HAP-1 (cell line): ENCODE measurements at regions not wholly inside any gene's neighbourhood (a gene's known extent, or its start where the extent isn't known, plus 50 kb on each side); places are given as distances from the start of the nearest gene placed in this dataset.
"Not testable (repeated sequence)": the region's sequence is repeated elsewhere in the genome, so short reads cannot be mapped to it uniquely, and the experiment has no call there.

Experiments used
- DNase-seq, 2 experiments: peaks; one replicate each; pipeline ENCODE4 v3.0.0-alpha.2; 2016 to 2020; ENCODE audit warnings: low spot score in 2 of 2
- H3K27me3 ChIP-seq: fragments of 250-450 bp; sonication (Bioruptor Pico); 2 replicates; pipeline ENCODE4 v1.5.1; 2020; ENCODE audit warnings: low read depth, mild to moderate bottlenecking, moderate library complexity
- H3K36me3 ChIP-seq: fragments of 250-450 bp; sonication (Bioruptor Pico); replicated peaks from 2 replicates; pipeline ENCODE4 v1.5.1; 2020; ENCODE audit warnings: mild to moderate bottlenecking
- H3K4me1 ChIP-seq: fragments of 250-450 bp; sonication (Bioruptor Pico); 2 replicates; pipeline ENCODE4 v1.5.1; 2020; ENCODE audit warnings: mild to moderate bottlenecking
- H3K4me3 ChIP-seq: fragments of 250-450 bp; sonication (Bioruptor Pico); 2 replicates; pipeline ENCODE4 v1.5.1; 2020; ENCODE audit warnings: mild to moderate bottlenecking, moderate library complexity
- H3K9me3 ChIP-seq: fragments of 250-450 bp; sonication (Bioruptor Pico); 2 replicates; pipeline ENCODE4 v1.5.1; 2020; ENCODE audit warnings: mild to moderate bottlenecking, moderate library complexity
- in situ Hi-C: fragments of 300-500 bp; cut with MboI; formaldehyde crosslinking; loops from 3 replicates; pipeline ENCODE4 v1.14.3; 2020; ENCODE audit warnings: low sequenced_read_pairs, inconsistent platforms, mixed read lengths

DNA sequence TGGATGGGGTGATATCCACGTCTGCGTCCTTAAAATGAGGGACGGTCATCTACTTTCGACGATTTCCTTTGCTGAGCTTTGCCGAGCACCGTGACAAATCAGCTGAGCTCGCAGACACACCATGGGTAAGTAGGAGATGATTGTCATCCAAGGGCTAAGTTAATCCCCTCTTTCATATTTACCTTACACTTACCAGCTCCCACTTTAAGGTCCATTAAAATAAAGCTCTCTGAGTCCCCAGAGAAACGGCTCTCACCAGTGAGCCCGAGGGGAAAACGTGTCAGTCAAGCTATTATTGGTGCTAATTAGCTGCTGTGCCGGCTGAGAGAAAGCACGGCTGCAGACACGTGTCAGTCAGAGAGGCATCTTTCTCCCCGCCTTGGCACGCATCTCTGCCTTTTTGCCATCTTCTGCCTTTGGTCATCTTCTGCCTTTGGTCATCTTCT is 72.2 kb downstream of the CRLF2 start:
- Histone ChIP-seq H3K4me1 (no peaks in the 10 kb centered on the region), H3K9me3 (no peaks in the 10 kb centered on the region), H3K4me3 (no peak overlapping the region), H3K27me3 (no peaks in the 10 kb centered on the region), H3K36me3 (no peaks in the 10 kb centered on the region)
- no peak for DNase-seq
- in situ Hi-C loops = no loop called here

GRCh38 chrX:1139185-1139500 is 73.3 kb downstream of the CRLF2 start:
- no peak for DNase-seq
- H3K9me3 ChIP-seq = no peaks in the 10 kb centered on the region
- no peaks in the 10 kb centered on the region for H3K4me1 ChIP-seq
- no peaks in the 10 kb centered on the region for H3K27me3 ChIP-seq
- in situ Hi-C loops = no loop called here
- no peak overlapping the region for H3K4me3 ChIP-seq
- no peaks in the 10 kb centered on the region for H3K36me3 ChIP-seq

DNA sequence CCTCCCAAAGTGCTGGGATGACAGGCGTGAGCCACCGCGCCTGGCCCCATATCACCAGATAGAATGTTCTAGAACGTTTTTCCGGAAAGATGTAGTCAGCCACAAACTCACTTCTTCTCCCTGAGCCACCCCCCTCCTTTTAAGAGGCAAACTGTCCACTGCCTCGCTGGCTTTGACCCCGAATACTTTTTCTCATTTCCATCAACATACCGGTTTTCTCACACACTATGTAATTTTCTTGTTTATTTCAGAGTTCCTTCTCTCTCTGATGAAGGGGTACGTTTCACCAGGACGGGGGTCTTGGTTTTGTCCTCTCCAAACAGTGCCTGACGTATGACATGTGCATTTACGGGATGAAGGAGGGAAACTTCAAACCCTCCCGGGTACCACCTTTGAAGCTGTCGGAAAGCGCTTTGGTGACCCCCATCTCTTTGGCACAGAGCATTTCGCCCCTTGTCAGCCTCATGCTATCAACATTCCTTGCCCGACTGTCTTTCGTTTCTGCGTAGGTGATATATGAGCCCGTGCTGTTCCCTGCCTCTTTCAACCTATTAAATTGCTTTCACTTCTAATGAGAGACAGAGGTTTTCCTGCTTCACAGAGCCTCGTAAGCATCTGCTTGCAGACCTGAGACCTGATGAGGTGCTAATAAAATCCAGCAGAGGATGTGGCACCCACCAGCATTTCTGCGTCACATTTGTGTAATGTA is 73.8 kb downstream of the CRLF2 start:
- in situ Hi-C loops = no loop called here
- Histone ChIP-seq H3K9me3 (no peaks in the 10 kb centered on the region), H3K4me3 (no peak overlapping the region), H3K4me1 (no peaks in the 10 kb centered on the region), H3K27me3 (no peaks in the 10 kb centered on the region), H3K36me3 (no peaks in the 10 kb centered on the region)
- no peak for DNase-seq

DNA sequence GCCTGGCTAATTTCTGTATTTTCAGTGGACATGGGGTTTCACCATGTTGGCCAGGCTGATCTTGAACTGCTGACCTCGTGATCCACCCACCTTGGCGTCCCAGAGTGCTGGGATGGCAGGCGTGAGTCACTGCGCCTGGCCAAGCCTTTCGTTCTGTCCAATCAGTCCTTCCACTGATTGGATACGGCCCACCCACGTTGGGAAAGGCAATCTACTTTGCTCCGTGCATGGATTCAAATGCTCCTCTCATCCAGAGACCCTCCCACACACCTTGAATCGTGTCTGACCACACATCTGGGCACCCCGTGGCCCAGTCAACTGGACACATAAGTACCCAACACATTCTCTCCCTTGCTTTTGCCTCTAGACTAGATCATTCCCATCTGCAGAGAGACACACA is 74.9 kb downstream of the CRLF2 start:
- Histone ChIP-seq H3K9me3 (no peaks in the 10 kb centered on the region), H3K4me1 (no peaks in the 10 kb centered on the region), H3K4me3 (no peak overlapping the region), H3K27me3 (no peaks in the 10 kb centered on the region), H3K36me3 (no peaks in the 10 kb centered on the region)
- no peak for DNase-seq
- in situ Hi-C loops = no loop called here

DNA sequence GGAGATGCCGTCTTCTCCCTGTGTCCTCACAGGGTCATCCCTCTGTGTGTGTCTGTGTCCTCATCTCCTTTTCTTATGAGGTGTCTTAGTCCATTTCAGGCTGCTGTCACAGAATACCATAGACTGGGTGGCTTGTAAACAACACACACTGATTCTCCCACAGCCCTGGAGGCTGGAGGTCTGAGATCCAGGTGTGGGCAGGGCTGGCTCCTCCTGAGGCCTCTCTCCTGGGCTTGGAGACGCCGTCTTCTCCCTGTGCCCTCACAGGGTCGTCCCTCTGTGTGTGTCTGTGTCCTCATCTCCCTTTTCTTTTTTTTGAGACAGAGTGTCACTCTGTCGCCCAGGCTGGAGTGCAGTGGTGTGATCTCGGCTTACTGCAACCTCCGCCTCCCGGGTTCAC is 75.9 kb downstream of the CRLF2 start:
- DNase-seq, H3K4me1 ChIP-seq, H3K9me3 ChIP-seq, H3K36me3 ChIP-seq, H3K4me3 ChIP-seq, in situ Hi-C loops, H3K27me3 ChIP-seq: not testable (repeated sequence)

GRCh38 chrX:1134976-1135375 is 77.5 kb downstream of the CRLF2 start:
- Histone ChIP-seq H3K27me3 (no peaks in the 10 kb centered on the region), H3K9me3 (no peaks in the 10 kb centered on the region), H3K36me3 (no peaks in the 10 kb centered on the region), H3K4me3 (no peak overlapping the region), H3K4me1 (no peaks in the 10 kb centered on the region)
- in situ Hi-C loops = no loop called here
- DNase-seq = no peak

DNA sequence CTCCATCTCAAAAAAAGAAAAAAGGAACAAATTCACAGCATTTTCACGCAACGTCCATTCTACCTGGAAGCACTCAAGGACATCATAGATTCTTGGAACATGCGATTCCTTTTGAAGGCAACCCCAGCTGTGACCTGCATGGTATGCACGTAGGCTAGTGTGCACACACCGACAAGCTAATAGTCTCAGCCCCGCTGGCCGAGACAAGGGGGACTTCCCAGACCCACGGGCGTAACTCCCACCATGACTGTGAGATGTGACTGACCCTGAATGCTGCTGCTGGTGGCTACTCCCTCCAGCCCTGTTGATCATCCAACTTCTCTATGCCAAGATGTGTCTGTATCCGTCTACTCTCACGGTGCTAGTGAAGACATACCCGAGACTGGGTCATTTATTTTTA is 78.3 kb downstream of the CRLF2 start:
- Histone ChIP-seq H3K36me3 (no peaks in the 10 kb centered on the region), H3K4me3 (no peak overlapping the region)
- in situ Hi-C loops = no loop called here

GRCh38 chrX:1126738-1127137 is 85.7 kb downstream of the CRLF2 start:
- Histone ChIP-seq H3K4me3 (no peak overlapping the region), H3K9me3 (0 out of 2 replicates have a peak, but pooled peaks cover 2% of the 10 kb centered on the region), H3K27me3 (no peaks in the 10 kb centered on the region), H3K4me1 (no peaks in the 10 kb centered on the region), H3K36me3 (no peaks in the 10 kb centered on the region)
- in situ Hi-C loops = no loop called here
- DNase-seq = no peak

More for the DNA sequence above, 78.3 kb downstream of the CRLF2 start:
- Histone ChIP-seq H3K4me1 (no peaks in the 10 kb centered on the region), H3K9me3 (no peaks in the 10 kb centered on the region), H3K27me3 (no peaks in the 10 kb centered on the region)
- DNase-seq = no peak

DNA sequence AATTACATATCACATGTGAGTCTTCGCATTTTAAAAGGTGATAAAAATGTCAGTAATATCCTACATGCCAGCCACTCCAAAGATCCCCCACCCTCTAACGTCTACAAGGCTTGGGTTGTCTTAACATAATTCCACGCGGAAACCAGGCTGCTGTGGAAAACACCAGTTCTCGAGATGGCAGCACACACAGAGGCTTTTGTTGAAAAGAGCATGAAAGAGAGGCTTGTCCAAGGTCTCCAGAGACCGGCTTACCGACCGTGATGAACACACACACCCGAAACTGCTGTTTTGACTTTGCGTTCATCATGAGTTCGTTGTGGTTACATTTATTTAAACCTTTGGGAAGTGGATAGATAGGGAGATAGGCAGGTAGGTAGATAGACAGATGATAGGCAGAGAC is 87.9 kb downstream of the CRLF2 start:
- in situ Hi-C loops = no loop called here
- Histone ChIP-seq H3K36me3 (no peaks in the 10 kb centered on the region), H3K9me3 (0 out of 2 replicates have a peak, but pooled peaks cover 2% of the 10 kb centered on the region), H3K27me3 (no peaks in the 10 kb centered on the region), H3K4me1 (no peaks in the 10 kb centered on the region), H3K4me3 (no peak overlapping the region)
- DNase-seq = no peak

- H3K27me3 ChIP-seq, H3K4me1 ChIP-seq, DNase-seq, H3K36me3 ChIP-seq, in situ Hi-C loops, H3K4me3 ChIP-seq, H3K9me3 ChIP-seq: not testable (repeated sequence)
These were observed 89.6 kb downstream of the CRLF2 start for GRCh38 chrX:1122851-1123250.

DNA sequence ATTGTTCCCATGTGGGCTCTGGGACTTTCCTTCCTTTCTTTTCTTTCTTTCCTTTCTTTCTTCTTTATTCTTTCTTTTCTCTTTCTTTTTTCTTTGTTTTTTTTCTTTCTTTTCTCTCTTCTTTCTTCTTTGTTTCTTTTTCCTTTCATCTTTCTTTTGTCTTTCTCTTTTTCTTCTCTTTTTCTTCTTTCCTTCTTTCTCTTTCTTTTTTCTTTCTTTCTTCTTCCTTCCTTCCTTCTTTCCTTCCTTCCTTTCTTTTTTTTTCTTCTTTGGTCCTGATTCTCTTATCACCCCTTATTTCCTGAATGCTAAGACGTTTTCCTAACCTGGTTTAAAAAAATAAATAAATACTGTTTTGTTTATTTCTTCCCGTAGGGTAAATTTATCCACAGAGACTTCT is 93.2 kb downstream of the CRLF2 start:
- H3K36me3 ChIP-seq = no peaks in the 10 kb centered on the region
- no peaks in the 10 kb centered on the region for H3K27me3 ChIP-seq
- no peak overlapping the region for H3K4me3 ChIP-seq
- H3K4me1 ChIP-seq = no peaks in the 10 kb centered on the region
- in situ Hi-C loops = no loop called here
- H3K9me3 ChIP-seq = 0 out of 2 replicates have a peak, but pooled peaks cover 2% of the 10 kb centered on the region
- no peak for DNase-seq

DNA sequence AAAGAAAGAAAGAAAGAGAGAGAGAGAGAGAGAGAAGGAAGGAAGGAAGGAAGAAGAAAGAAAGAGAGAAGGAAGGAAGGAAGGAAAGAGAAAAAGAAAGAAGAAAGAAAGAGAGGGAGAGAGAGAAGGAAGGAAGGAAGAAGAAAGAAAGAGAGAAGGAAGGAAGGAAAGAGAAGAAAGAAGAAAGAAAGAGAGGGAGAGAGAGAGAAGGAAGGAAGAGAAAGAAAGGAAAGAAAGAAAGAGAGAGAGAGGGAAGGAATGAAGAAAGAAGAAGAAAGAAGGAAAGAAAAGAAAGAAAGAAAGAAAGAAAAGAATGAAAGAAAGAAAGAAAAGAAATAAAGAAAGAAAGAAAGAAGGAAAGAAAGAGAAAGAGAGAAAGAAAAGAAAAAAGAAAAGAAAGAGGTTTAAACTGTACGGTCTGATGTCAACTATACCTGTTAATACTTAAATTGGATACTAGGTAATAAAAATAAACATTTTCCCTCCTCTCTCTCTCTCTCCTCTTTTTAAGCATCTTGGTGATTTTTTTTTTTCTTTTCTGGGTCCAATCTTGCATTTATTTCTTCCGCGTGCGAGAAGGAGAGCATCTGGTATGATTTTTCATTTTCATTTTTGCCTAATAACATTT is 93.8 kb downstream of the CRLF2 start:
- Histone ChIP-seq H3K4me1 (no peaks in the 10 kb centered on the region), H3K9me3 (0 out of 2 replicates have a peak, but pooled peaks cover 2% of the 10 kb centered on the region), H3K27me3 (no peaks in the 10 kb centered on the region), H3K36me3 (no peaks in the 10 kb centered on the region), H3K4me3 (no peak overlapping the region)
- in situ Hi-C loops = no loop called here
- no peak for DNase-seq

GRCh38 chrX:1115411-1115810 is 97.0 kb downstream of the CRLF2 start:
- H3K27me3 ChIP-seq, DNase-seq, H3K36me3 ChIP-seq, H3K9me3 ChIP-seq, H3K4me3 ChIP-seq, H3K4me1 ChIP-seq, in situ Hi-C loops: not testable (repeated sequence)

- Histone ChIP-seq H3K9me3 (no peaks in the 10 kb centered on the region), H3K4me1 (no peaks in the 10 kb centered on the region), H3K27me3 (no peaks in the 10 kb centered on the region), H3K4me3 (no peak overlapping the region), H3K36me3 (no peaks in the 10 kb centered on the region)
- DNase-seq = no peak
- in situ Hi-C loops = no loop called here
These were observed 100.1 kb downstream of the CRLF2 start for GRCh38 chrX:1112321-1112720.
